ENCODE measurements at regions not wholly inside any gene's neighbourhood (a gene's known extent, or its start where the extent isn't known, plus 50 kb on each side); places are given as distances from the start of the nearest gene placed in this dataset.
A peak's percentile ranks its signal among the peaks of the same experiment; 100 is the strongest.

DNA sequence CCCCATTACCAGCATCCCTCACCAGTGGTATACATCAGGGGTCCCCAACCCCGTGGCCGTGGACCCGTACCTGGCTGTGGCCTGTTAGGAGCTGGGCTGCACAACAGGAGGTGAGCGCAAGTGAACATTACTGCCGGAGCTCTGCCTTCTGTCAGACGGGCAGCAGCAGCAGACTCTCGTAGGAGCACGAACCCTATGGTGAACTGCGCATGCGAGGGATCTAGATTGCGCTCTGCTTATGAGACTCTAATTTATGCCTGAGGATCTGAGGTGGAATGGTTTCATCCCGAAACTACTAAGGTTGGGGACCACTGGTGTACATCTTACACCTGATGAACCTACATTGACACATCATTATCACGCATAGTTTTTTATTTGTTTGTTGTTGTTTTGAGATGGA is 52.8 kb upstream of the DHX15 start:
- Histone ChIP-seq H3K36me3 (ENCODE audit: control insufficient read depth in 2 of 2, insufficient read depth in 2 of 2, low read length in 2 of 2) (no peaks in the 10 kb centered on the region), H3K27ac (ENCODE audit: low read length) (no peak overlapping the region), H3K9me3 (ENCODE audit: control insufficient read depth in 2 of 2, low read length in 2 of 2) (no peaks in the 10 kb centered on the region), H3K27me3 (ENCODE audit: control insufficient read depth in 1 of 2, insufficient read depth in 2 of 2, low read length in 2 of 2) (no peaks in the 10 kb centered on the region), H3K4me1 (ENCODE audit: control insufficient read depth, insufficient read depth, low read length) (no peaks in the 10 kb centered on the region), H3K9ac (ENCODE audit: low read length in 2 of 2) (no peak overlapping the region), H3K4me3 (ENCODE audit: low read length in 2 of 2) (no peak overlapping the region)

DNA sequence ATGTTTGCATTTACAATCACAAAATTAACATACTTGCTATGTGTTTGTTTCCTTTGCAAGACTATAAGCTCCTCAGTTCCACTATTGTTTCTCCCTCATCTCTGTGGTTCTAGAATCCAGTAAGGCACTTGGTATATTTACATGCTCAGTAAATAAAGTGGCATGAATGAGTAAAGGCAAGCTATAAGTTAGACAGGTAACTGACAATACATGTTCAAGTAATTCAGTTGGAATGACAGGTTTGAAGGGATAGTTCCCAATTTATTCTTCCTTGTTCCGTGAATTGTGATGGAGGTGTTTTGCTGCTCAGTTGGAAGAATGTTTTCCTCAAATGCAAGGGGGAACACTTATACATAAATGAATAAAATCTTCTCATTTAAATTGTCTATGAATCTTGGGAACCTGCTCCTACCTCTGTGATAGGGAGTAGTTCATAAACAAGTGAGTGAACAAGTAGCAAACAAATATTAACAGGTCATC is 54.1 kb upstream of the DHX15 start:
- Histone ChIP-seq H3K9me3 (ENCODE audit: control insufficient read depth in 2 of 2, low read length in 2 of 2) (no peaks in the 10 kb centered on the region), H3K4me3 (ENCODE audit: low read length in 2 of 2) (no peak overlapping the region), H3K9ac (ENCODE audit: low read length in 2 of 2) (no peak overlapping the region), H3K27me3 (ENCODE audit: control insufficient read depth in 1 of 2, insufficient read depth in 2 of 2, low read length in 2 of 2) (no peaks in the 10 kb centered on the region), H3K36me3 (ENCODE audit: control insufficient read depth in 2 of 2, insufficient read depth in 2 of 2, low read length in 2 of 2) (no peaks in the 10 kb centered on the region), H3K27ac (ENCODE audit: low read length) (no peak overlapping the region), H3K4me1 (ENCODE audit: control insufficient read depth, insufficient read depth, low read length) (no peaks in the 10 kb centered on the region)

DNA sequence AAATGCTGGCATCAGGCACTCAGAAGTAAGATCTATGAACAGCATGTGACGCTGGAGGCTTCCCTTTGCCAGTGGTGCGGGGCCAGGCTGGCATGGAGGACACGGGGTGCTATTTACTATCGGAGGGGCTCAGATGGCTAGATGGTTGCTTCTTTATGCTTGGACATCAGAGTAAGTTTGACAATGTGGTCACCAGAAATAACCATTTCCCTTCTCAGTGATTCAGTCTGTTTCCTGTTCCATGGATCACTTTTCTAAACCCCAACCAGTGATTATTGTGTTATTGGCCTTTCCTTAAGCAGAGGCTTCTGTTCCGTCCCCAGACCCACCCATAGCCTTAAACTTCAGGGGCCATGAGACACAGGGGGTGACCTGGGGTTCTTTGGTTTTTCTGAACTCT is 55.4 kb upstream of the DHX15 start:
- H3K9me3 ChIP-seq (ENCODE audit: control insufficient read depth in 2 of 2, low read length in 2 of 2): no peaks in the 10 kb centered on the region

DNA sequence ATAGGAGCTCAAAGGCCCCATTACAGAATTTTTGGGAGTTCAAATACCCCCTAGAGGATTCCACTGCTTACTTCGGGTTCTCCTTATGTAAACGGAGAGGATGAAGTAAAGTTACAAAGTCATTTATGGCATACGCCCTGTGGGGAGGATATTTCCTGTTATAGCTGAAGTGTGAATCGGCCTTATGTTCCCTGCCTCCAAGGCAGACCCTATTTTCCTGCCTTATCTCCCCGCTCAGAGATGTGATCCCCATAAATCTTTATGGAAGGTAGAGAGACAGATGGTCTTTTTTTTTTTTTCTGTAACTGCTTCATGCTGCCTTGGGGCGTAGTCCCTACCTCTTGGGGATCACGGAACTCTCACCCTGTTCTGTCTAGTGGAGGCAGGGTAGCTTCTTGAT is 56.0 kb upstream of the DHX15 start:
- peaks cover 4% of the 10 kb centered on the region for H3K4me1 ChIP-seq (ENCODE audit: control insufficient read depth, insufficient read depth, low read length)
- no peaks in the 10 kb centered on the region for H3K27me3 ChIP-seq (ENCODE audit: control insufficient read depth in 1 of 2, insufficient read depth in 2 of 2, low read length in 2 of 2)
- no peak overlapping the region for H3K9ac ChIP-seq (ENCODE audit: low read length in 2 of 2)
- H3K36me3 ChIP-seq (ENCODE audit: control insufficient read depth in 2 of 2, insufficient read depth in 2 of 2, low read length in 2 of 2): no peaks in the 10 kb centered on the region
- H3K27ac ChIP-seq (ENCODE audit: low read length): no peak overlapping the region
- no peaks in the 10 kb centered on the region for H3K9me3 ChIP-seq (ENCODE audit: control insufficient read depth in 2 of 2, low read length in 2 of 2)
- H3K4me3 ChIP-seq (ENCODE audit: low read length in 2 of 2): no peak overlapping the region

More for the DNA sequence above, 55.4 kb upstream of the DHX15 start:
- no peaks in the 10 kb centered on the region for H3K27me3 ChIP-seq (ENCODE audit: control insufficient read depth in 1 of 2, insufficient read depth in 2 of 2, low read length in 2 of 2)
- H3K4me3 ChIP-seq (ENCODE audit: low read length in 2 of 2): no peak overlapping the region
- no peak overlapping the region for H3K9ac ChIP-seq (ENCODE audit: low read length in 2 of 2)
- no peaks in the 10 kb centered on the region for H3K4me1 ChIP-seq (ENCODE audit: control insufficient read depth, insufficient read depth, low read length)
- H3K36me3 ChIP-seq (ENCODE audit: control insufficient read depth in 2 of 2, insufficient read depth in 2 of 2, low read length in 2 of 2): no peaks in the 10 kb centered on the region
- H3K27ac ChIP-seq (ENCODE audit: low read length): no peak overlapping the region

DNA sequence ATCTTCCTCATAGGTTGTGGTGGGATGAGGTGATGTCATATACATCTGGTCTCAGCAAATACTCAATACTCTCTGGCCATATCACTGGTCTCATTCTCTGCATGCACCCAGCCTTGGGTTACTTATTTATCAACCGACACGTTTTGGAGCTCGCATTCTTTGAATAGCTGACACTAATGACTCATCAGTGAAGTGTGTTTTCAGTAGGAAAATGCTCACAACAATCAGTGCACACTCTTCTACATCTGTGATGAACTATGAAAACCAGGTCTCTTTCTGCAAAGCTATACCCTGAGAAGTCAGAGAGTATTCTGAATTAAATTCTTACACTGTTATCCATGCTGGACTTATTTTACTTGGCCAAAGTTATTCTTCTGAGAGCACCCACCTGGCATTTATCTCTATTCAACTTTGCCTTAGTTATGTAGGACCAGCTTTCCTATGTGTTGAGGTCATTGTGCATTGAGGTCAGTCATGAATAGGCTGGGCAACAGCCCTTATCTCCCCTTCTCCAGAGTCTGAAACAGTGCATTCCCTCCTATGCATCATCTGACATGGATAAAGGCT is 58.7 kb upstream of the DHX15 start:
- H3K36me3 ChIP-seq (ENCODE audit: control insufficient read depth in 2 of 2, insufficient read depth in 2 of 2, low read length in 2 of 2): no peaks in the 10 kb centered on the region
- H3K9ac ChIP-seq (ENCODE audit: low read length in 2 of 2): no peak overlapping the region
- no peak overlapping the region for H3K27ac ChIP-seq (ENCODE audit: low read length)
- no peak overlapping the region for H3K4me3 ChIP-seq (ENCODE audit: low read length in 2 of 2)
- no peaks in the 10 kb centered on the region for H3K9me3 ChIP-seq (ENCODE audit: control insufficient read depth in 2 of 2, low read length in 2 of 2)
- no peaks in the 10 kb centered on the region for H3K27me3 ChIP-seq (ENCODE audit: control insufficient read depth in 1 of 2, insufficient read depth in 2 of 2, low read length in 2 of 2)
- H3K4me1 ChIP-seq (ENCODE audit: control insufficient read depth, insufficient read depth, low read length): peaks cover 4% of the 10 kb centered on the region

DNA sequence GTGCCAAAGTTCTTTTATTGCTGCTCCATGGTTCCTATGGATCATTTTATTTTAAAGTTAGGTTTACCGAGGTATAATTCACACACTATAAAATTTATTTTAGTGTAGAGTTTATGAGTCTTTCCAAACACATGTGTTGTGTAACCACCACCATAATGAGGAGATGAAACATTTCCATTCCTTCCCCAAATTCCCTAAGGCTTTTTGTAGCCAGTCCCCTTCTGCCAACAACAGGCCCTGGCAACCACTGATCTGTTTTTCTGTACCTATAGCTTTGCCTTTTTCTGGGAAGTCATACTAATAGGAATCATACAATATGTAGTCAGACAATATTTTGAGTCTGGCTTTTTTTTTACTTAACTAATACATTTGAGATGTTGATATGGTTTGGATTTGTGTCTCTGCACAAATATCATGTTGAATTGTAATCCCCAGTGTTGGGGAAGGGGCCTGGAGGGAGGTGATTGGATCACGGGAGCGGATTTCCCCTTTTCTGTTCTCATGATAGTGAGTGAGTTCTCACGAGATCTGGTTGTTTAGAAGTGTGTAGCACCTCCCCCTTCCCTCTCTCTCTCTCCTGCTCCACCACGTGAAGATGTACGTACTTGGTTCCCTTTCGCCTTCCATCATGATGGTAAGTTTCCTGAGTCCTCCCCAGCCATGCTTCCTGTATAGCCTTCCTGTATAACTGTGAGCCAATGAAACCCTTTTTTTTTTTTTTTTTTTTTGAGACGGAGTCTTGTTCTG is 59.6 kb upstream of the DHX15 start:
- no peaks in the 10 kb centered on the region for H3K27me3 ChIP-seq (ENCODE audit: control insufficient read depth in 1 of 2, insufficient read depth in 2 of 2, low read length in 2 of 2)
- H3K27ac ChIP-seq (ENCODE audit: low read length): no peak overlapping the region
- peaks cover 4% of the 10 kb centered on the region for H3K4me1 ChIP-seq (ENCODE audit: control insufficient read depth, insufficient read depth, low read length)

DNA sequence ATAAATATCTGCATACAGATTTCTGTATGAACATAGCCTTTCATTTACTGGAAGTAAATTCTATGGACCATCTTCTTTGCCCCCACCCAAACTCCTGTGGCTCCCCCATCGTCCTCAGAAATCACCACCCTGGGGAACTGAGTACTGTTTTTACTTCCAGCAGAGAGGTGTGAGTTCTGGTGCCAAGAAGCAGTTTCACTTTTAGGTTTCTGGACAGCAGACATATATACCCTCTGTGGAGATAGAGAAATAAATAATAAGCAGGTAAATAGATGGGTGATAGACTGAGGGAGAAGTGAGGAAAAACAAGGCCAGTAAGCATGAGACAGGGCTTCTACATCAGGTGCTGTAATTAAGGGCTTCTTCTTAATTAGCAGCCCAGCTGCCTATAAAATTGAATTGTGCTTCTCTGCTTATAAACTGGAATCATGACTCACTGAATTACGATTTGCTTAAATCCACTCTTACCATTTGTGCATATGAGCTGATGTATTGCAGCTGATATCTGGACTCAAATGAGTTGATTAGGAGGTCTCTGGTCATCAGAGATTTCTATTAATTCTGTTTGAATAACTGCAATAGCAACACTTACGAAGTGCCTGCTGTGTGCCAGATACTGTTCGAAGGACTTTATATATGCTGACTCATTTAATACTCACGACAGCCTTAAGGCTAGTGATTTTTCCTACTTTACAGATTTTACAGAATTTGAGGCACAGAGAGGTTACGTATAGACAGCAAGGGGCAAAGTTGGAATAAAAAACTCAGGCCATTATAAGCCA is 60.8 kb upstream of the DHX15 start:
- Histone ChIP-seq H3K36me3 (ENCODE audit: control insufficient read depth in 2 of 2, insufficient read depth in 2 of 2, low read length in 2 of 2) (no peaks in the 10 kb centered on the region), H3K27ac (ENCODE audit: low read length) (no peak overlapping the region), H3K9ac (ENCODE audit: low read length in 2 of 2) (peak overlapping the region in 1 of 2 donors; percentile 64), H3K4me3 (ENCODE audit: low read length in 2 of 2) (peak overlapping the region in 1 of 2 donors; percentile 68), H3K9me3 (ENCODE audit: control insufficient read depth in 2 of 2, low read length in 2 of 2) (no peaks in the 10 kb centered on the region), H3K27me3 (ENCODE audit: control insufficient read depth in 1 of 2, insufficient read depth in 2 of 2, low read length in 2 of 2) (no peaks in the 10 kb centered on the region), H3K4me1 (ENCODE audit: control insufficient read depth, insufficient read depth, low read length) (peaks cover 4% of the 10 kb centered on the region)

More for the DNA sequence above, 59.6 kb upstream of the DHX15 start:
- H3K36me3 ChIP-seq (ENCODE audit: control insufficient read depth in 2 of 2, insufficient read depth in 2 of 2, low read length in 2 of 2): no peaks in the 10 kb centered on the region
- no peak overlapping the region for H3K4me3 ChIP-seq (ENCODE audit: low read length in 2 of 2)
- H3K9ac ChIP-seq (ENCODE audit: low read length in 2 of 2): no peak overlapping the region
- H3K9me3 ChIP-seq (ENCODE audit: control insufficient read depth in 2 of 2, low read length in 2 of 2): no peaks in the 10 kb centered on the region

DNA sequence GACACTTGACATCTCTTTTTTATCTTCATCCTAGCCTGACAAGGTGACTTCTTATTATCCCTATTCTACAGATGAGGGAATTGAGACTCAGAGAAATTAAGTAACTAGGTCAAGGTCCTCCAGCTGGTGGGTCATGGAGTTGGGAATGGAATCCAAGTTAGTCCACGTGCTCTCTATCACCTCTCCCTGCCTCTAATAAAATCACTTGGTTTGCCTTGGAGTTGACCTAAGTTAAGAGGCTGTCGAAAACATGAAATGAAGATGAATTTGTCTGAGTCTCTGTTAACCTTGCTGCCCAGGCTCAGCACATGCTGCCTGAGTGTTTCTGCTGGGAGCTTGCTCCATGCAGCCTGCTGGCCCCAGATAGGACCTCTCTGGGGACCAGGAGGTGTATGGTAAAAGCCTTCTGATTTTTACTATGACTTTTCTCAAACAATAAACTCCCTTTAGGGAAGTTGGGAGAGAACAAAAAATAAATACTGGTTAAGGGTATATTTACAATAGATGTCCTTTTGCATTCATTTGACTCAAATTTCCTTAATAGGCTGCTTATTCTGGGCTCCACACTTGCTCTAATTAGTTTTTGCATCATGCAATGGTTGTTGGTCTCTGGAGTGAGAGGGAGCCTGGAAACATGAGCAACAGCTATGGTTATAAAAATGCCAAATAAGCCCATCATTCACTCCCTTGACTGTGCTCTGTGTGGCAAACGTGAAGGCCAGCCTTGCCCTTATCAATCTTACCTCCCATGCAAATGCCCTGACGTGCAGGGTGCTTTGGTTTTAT is 61.6 kb upstream of the DHX15 start:
- no peaks in the 10 kb centered on the region for H3K9me3 ChIP-seq (ENCODE audit: control insufficient read depth in 2 of 2, low read length in 2 of 2)
- H3K27ac ChIP-seq (ENCODE audit: low read length): no peak overlapping the region
- H3K36me3 ChIP-seq (ENCODE audit: control insufficient read depth in 2 of 2, insufficient read depth in 2 of 2, low read length in 2 of 2): no peaks in the 10 kb centered on the region
- peak overlapping the region in 1 of 2 donors; percentile 64 for H3K9ac ChIP-seq (ENCODE audit: low read length in 2 of 2)
- H3K27me3 ChIP-seq (ENCODE audit: control insufficient read depth in 1 of 2, insufficient read depth in 2 of 2, low read length in 2 of 2): no peaks in the 10 kb centered on the region
- peaks cover 4% of the 10 kb centered on the region for H3K4me1 ChIP-seq (ENCODE audit: control insufficient read depth, insufficient read depth, low read length)
- peak overlapping the region in 1 of 2 donors; percentile 68 for H3K4me3 ChIP-seq (ENCODE audit: low read length in 2 of 2)

DNA sequence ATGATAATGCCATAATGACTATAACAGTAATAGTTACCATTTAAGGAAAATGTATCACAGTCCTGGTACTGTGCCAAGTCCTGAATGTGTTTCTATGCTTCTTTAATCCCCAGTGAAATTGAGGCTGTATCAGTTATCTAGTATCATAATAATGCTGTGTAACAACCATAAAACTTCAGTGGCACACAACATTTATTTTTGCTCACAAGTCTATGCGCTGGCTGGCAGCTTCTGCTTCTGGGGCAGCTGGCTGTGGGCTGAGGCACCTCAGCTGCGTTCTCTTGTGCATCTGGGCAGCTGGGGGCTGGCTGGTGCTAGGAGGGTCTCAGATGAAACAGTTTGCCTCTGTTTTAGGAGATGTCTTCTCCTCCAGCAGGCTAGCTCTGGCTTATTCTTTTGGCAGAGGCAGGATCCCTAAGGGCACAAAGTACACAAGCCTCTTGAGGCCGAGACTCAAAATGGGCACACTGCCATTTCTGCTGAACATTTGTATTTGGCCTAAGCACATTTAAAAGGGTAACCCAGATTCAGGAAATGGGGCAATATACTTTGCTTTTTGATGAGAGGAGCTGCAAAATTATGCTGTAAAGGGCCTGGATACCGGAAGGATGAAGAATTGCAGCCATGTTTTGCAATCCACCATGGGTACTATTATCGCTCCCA is 62.6 kb upstream of the DHX15 start:
- Histone ChIP-seq H3K4me3 (ENCODE audit: low read length in 2 of 2) (no peak overlapping the region), H3K4me1 (ENCODE audit: control insufficient read depth, insufficient read depth, low read length) (peaks cover 4% of the 10 kb centered on the region)

More for the DNA sequence above, 62.6 kb upstream of the DHX15 start:
- H3K27ac ChIP-seq (ENCODE audit: low read length): no peak overlapping the region
- H3K9ac ChIP-seq (ENCODE audit: low read length in 2 of 2): no peak overlapping the region
- no peaks in the 10 kb centered on the region for H3K36me3 ChIP-seq (ENCODE audit: control insufficient read depth in 2 of 2, insufficient read depth in 2 of 2, low read length in 2 of 2)
- H3K9me3 ChIP-seq (ENCODE audit: control insufficient read depth in 2 of 2, low read length in 2 of 2): no peaks in the 10 kb centered on the region
- H3K27me3 ChIP-seq (ENCODE audit: control insufficient read depth in 1 of 2, insufficient read depth in 2 of 2, low read length in 2 of 2): no peaks in the 10 kb centered on the region

Data from stomach smooth muscle (tissue), 2 donors.